Left lung (tissue), 4 donors: ENCODE measurements at regions not wholly inside any gene's neighbourhood (a gene's known extent, or its start where the extent isn't known, plus 50 kb on each side); places are given as distances from the start of the nearest gene placed in this dataset.

Experiments used
- ATAC-seq: fragments of 200-7000 bp; cut with Tn5 transposase; one replicate; pipeline ENCODE4 v1.9.1; 2020; ENCODE audit warnings: moderate library complexity
- DNase-seq, 4 donors: peaks; one replicate each; pipeline ENCODE4 v3.0.0-alpha.2; 2013 to 2020
- H3K27ac ChIP-seq, 2 donors: fragments of 200-600 bp; sonication (generic) in 1 of 2; one replicate each; pipeline versions ENCODE4 v1.5.0 to v1.8.0; 2020 to 2021
- H3K27me3 ChIP-seq, 2 donors: fragments of 200-600 bp; sonication (generic) in 1 of 2; one replicate each; pipeline versions ENCODE4 v1.5.0 to v1.8.0; 2020 to 2021
- H3K36me3 ChIP-seq, 2 donors: fragments of 200-600 bp; sonication (generic) in 1 of 2; one replicate each; pipeline versions ENCODE4 v1.5.0 to v1.8.0; 2020 to 2021
- H3K4me1 ChIP-seq, 2 donors: fragments of 200-600 bp; one replicate each; pipeline ENCODE4 v1.8.0; 2021
- H3K4me3 ChIP-seq, 2 donors: fragments of 200-600 bp; sonication (generic) in 1 of 2; one replicate each; pipeline versions ENCODE4 v1.5.0 to v1.8.0; 2020 to 2021; ENCODE audit warnings: mild to moderate bottlenecking in 1 of 2
- H3K9me3 ChIP-seq, 2 donors: fragments of 200-600 bp; sonication (generic) in 1 of 2; one replicate each; pipeline versions ENCODE4 v1.5.0 to v1.8.0; 2020 to 2021
- intact Hi-C, 2 donors: fragments of 100-400 bp; cut with DNase I; formaldehyde crosslinking; loops; one replicate each; pipeline versions ENCODE4 v1.11.2 to v1.14.2; 2022
- TF ChIP-seq, protein P1 (sequence below), 2 donors: fragments of 200-600 bp; sonication (generic) in 1 of 2; IDR thresholded peaks; one replicate each; pipeline versions ENCODE4 v1.5.0 to v1.8.0; 2021; ENCODE audit warnings: antibody characterized with exemption in 2 of 2
- donor health status: DM: no; HTN: yes; CAD: no.
- donor health status: DM: no; HTN: no; CAD: no.

DNA sequence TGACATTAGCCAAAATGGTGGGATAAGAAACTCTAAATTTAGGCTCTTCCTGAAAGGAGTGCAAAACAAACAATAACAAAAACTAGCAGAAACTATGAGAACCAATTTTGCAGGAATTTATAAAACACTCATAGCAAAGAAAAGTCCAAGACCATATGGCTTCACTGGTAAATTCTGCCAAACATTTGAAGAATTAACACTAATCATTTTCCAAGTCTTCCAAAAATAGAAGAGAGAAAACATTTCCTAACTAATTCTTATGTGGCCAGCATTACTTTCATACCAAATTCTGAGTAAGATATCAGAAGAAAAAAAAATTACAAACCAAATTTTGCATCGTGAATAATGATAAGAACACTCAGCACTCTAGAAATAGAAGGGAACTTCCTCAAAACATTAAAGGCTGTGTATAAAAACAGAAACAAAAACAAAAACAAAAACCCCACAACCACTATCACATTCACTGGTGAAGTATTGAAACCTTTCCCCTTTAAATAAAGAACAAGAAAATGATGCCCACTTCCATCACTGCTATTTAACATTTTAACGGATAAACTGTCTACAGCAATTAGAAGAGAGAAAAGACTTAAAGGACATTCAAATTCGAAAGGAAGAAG lies 524.3 kb upstream of the GALNTL6 start:
- Histone ChIP-seq H3K9me3 (no peaks in the 10 kb centered on the region), H3K4me1 (no peaks in the 10 kb centered on the region), H3K4me3 (no peak overlapping the region), H3K27me3 (no peaks in the 10 kb centered on the region), H3K36me3 (no peaks in the 10 kb centered on the region), H3K27ac (no peak overlapping the region)
- ATAC-seq (no peak), DNase-seq (no peak)
- intact Hi-C loops, result no loop called here
- TF ChIP-seq, protein P1, sequence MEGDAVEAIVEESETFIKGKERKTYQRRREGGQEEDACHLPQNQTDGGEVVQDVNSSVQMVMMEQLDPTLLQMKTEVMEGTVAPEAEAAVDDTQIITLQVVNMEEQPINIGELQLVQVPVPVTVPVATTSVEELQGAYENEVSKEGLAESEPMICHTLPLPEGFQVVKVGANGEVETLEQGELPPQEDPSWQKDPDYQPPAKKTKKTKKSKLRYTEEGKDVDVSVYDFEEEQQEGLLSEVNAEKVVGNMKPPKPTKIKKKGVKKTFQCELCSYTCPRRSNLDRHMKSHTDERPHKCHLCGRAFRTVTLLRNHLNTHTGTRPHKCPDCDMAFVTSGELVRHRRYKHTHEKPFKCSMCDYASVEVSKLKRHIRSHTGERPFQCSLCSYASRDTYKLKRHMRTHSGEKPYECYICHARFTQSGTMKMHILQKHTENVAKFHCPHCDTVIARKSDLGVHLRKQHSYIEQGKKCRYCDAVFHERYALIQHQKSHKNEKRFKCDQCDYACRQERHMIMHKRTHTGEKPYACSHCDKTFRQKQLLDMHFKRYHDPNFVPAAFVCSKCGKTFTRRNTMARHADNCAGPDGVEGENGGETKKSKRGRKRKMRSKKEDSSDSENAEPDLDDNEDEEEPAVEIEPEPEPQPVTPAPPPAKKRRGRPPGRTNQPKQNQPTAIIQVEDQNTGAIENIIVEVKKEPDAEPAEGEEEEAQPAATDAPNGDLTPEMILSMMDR (IDR thresholded peaks at IDR 0.05), result no peak

DNA sequence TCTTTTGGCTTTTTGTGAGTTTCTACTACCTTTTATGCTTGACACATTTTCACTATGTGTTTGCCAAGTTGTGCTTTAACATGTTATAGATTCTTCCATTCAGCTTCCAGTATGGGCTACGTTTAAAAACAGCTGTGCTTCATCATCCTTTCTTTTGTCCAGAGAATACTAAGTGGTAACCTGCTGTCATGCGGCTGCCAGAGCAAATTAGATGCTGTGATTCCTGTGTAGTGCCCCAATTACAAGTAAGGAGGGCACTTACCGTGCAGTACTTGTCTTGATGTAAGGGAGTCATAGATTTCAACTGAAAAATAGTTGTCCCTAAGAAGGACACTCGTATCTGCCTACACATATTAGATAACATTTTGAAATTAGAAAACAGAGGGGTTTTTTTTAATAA lies 531.8 kb upstream of the GALNTL6 start:
- Histone ChIP-seq H3K9me3 (no peaks in the 10 kb centered on the region), H3K36me3 (no peaks in the 10 kb centered on the region), H3K4me3 (no peak overlapping the region), H3K4me1 (no peaks in the 10 kb centered on the region), H3K27ac (no peak overlapping the region), H3K27me3 (no peaks in the 10 kb centered on the region)
- no peak for DNase-seq
- TF ChIP-seq, protein P1 (IDR thresholded peaks at IDR 0.05), result no peak
- intact Hi-C loops, result no loop called here
- no peak for ATAC-seq

DNA sequence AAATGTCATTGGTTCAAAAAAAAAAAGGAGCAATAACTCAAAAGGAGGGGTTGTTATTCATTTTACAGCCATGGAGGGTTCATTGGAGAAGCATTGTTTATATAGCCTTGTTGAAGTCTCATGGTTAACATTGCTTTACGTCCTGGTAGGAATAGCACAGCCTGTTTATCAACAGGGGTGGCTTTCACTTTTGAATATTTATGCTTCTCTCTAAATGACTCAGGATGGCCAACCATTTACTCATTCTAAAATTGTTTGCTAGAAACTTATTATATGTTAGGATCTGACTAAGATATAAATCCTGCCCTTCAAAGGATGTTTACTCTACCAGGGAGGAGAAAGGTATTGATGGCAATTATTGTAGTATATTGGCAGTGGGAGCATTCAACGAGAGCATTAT lies 534.1 kb upstream of the GALNTL6 start:
- no peak overlapping the region for H3K4me3 ChIP-seq
- ATAC-seq (no peak), DNase-seq (no peak)
- intact Hi-C loops, result no loop called here
- H3K27ac ChIP-seq, result no peak overlapping the region
- no peaks in the 10 kb centered on the region for H3K27me3 ChIP-seq
- H3K36me3 ChIP-seq, result no peaks in the 10 kb centered on the region
- no peaks in the 10 kb centered on the region for H3K4me1 ChIP-seq
- TF ChIP-seq, protein P1 (IDR thresholded peaks at IDR 0.05), result no peak
- no peaks in the 10 kb centered on the region for H3K9me3 ChIP-seq

- TF ChIP-seq, protein P1 (IDR thresholded peaks at IDR 0.05), result no peak
- H3K27ac ChIP-seq, result no peak overlapping the region
- H3K36me3 ChIP-seq, result no peaks in the 10 kb centered on the region
- H3K27me3 ChIP-seq, result no peaks in the 10 kb centered on the region
- intact Hi-C loops, result no loop called here
- no peaks in the 10 kb centered on the region for H3K9me3 ChIP-seq
- ATAC-seq, result no peak
- H3K4me1 ChIP-seq, result no peaks in the 10 kb centered on the region
- no peak overlapping the region for H3K4me3 ChIP-seq
- no peak for DNase-seq
Observed at GRCh38 chr4:171266671-171267070, 546.5 kb upstream of the GALNTL6 start.

GRCh38 chr4:171265190-171265818 lies 547.9 kb upstream of the GALNTL6 start:
- intact Hi-C loops, result no loop called here
- H3K9me3 ChIP-seq, result peaks cover 0 to 2% of the 10 kb centered on the region in 2 donors
- no peak for ATAC-seq

More at GRCh38 chr4:171265190-171265818, 547.9 kb upstream of the GALNTL6 start:
- TF ChIP-seq, protein P1 (IDR thresholded peaks at IDR 0.05), result no peak
- Histone ChIP-seq H3K36me3 (no peaks in the 10 kb centered on the region), H3K4me3 (no peak overlapping the region), H3K27me3 (no peaks in the 10 kb centered on the region), H3K4me1 (no peaks in the 10 kb centered on the region), H3K27ac (no peak overlapping the region)
- DNase-seq, result no peak
